Stomach (tissue), 8 donors: ENCODE measurements at regions not wholly inside any gene's neighbourhood (a gene's known extent, or its start where the extent isn't known, plus 50 kb on each side); places are given as distances from the start of the nearest gene placed in this dataset.
A peak's percentile ranks its signal among the peaks of the same experiment; 100 is the strongest.

Experiments used
- DNase-seq, 2 donors: peaks; one replicate each; pipeline versions ENCODE4 v3.0.0 to v3.0.0-alpha.2; 2013 to 2019
- H3K27ac ChIP-seq, 5 donors: fragments of 200-600 bp in 4 of 5; sonication (generic) in 4 of 5; one replicate each; pipeline ENCODE4 v1.5.1; 2013 to 2019; ENCODE audit warnings: mild to moderate bottlenecking in 1 of 5, moderate library complexity in 1 of 5
- H3K27me3 ChIP-seq, 3 donors: fragments of 200-600 bp; sonication (generic); one replicate each; pipeline ENCODE4 v1.5.1; 2017 to 2019; ENCODE audit warnings: mixed run types in 1 of 3
- H3K36me3 ChIP-seq, 4 donors: fragments of 200-600 bp; sonication (generic); 1 replicate in 3 of 4; 2 replicates in 1 of 4; pipeline ENCODE4 v1.5.1; 2016 to 2019
- H3K4me1 ChIP-seq, 4 donors: fragments of 200-600 bp; sonication (generic); one replicate each; pipeline ENCODE4 v1.5.1; 2016 to 2019
- H3K4me3 ChIP-seq, 4 donors: fragments of 200-600 bp; sonication (generic) in 3 of 4; one replicate each; pipeline ENCODE4 v1.5.1; 2016 to 2019; ENCODE audit warnings: mild to moderate bottlenecking in 1 of 4
- H3K9me3 ChIP-seq, 4 donors: fragments of 200-600 bp; sonication (generic); one replicate each; pipeline ENCODE4 v1.5.1; 2016 to 2019
- CTCF ChIP-seq, 7 experiments: fragments of 450-650 bp in 4 of 7; fragments of 200-600 bp in 3 of 7; sonication (generic) in 3 of 7; IDR thresholded peaks; one replicate each; pipeline ENCODE4 v1.5.1; 2016 to 2019; ENCODE audit warnings: antibody characterized with exemption in 7 of 7, control low read depth in 2 of 7, mild to moderate bottlenecking in 1 of 7
- EP300 ChIP-seq: sonication (generic); formaldehyde crosslinking; IDR thresholded peaks from one replicate; pipeline ENCODE4 v1.6.1; 2017; ENCODE audit warnings: antibody characterized with exemption
- POLR2A ChIP-seq, 4 donors: fragments of 450-650 bp; IDR thresholded peaks; one replicate each; pipeline ENCODE4 v1.6.1; 2016; ENCODE audit warnings: antibody characterized with exemption in 4 of 4, control low read depth in 2 of 4, mild to moderate bottlenecking in 1 of 4, moderate library complexity in 1 of 4
- POLR2AphosphoS5 ChIP-seq, 3 donors: sonication (generic); formaldehyde crosslinking; IDR thresholded peaks; one replicate each; pipeline ENCODE4 v1.6.1; 2016; ENCODE audit warnings: antibody characterized with exemption in 3 of 3
- whole genome bisulfite sequencing, 5 donors: extraction: QIAGEN DNeasy Blood & Tissue Kit in 3 of 5; methylation state at CpG; one replicate each; pipeline versions ENCODE4 v1.1.5 to v1.1.7; 2013 to 2018; 5-methylcytosine and 5-hydroxymethylcytosine counted together
- intact Hi-C: fragments of 100-400 bp; cut with DNase I; formaldehyde crosslinking; loops from one replicate; pipeline ENCODE4 v1.15.1; 2023; ENCODE audit warnings: low total_unique reads
- donor health status: healthy with polysubstance abuse.
- donor health status: Bipolar disorder and iron deficiency.
- donor health status: healthy.

DNA sequence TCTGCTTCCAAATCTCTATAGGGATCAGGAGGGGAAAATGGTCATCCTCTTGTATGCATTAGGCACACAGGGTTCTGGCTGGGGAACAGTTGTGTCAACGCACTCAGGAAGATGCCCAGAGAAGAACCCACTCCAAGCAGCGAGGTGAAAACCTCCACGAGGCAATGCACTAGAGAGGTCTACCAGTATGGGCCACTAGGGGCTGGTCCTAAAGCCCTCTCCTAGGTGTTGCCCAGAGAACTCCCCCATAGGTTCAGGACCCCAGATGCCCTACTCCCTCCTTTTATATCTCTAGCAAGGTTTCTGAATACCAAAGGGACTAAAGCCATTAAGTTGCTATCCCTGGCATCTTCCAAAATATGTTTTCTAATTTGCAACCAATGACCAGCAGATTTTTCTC lies 142.7 kb upstream of the NLGN4X start:
- no peak for DNase-seq
- 78 to 93% (median 88%) methylated on average over 3 of the region's 3 CpGs for WGBS, 5 donors
- no peak overlapping the region for H3K4me3 ChIP-seq
- no peak overlapping the region for H3K27ac ChIP-seq
- no peaks in the 10 kb centered on the region for H3K27me3 ChIP-seq
- TF ChIP-seq CTCF (IDR thresholded peaks at IDR 0.05) (no peak), POLR2A (IDR thresholded peaks at IDR 0.05) (no peak), EP300 (no peak), POLR2AphosphoS5 (IDR thresholded peaks at IDR 0.05) (no peak)
- no peaks in the 10 kb centered on the region for H3K4me1 ChIP-seq
- H3K36me3 ChIP-seq, result no peaks in the 10 kb centered on the region
- intact Hi-C loops, result no loop called here
- no peaks in the 10 kb centered on the region for H3K9me3 ChIP-seq

DNA sequence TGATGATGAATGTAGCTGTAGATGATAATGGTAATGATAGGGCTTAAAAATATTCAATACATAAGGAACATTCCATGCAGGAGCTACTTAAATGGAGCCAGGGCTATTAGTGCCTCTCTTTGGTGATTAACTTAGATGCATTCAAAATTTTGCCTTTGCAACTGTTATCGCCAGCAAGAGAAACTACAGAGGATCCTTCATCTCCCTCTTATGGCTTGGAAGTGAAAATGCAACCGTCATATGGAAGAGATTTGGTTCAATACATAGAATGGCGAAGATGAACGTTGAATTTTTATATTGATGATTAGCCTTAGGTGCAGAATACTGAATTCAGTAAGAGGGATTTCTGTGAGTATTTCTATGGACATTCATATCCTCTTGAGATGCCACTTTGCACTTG lies 134.5 kb upstream of the NLGN4X start:
- TF ChIP-seq EP300, result no peak
- no peak for TF ChIP-seq POLR2A (IDR thresholded peaks at IDR 0.05)
- no peak for TF ChIP-seq CTCF (IDR thresholded peaks at IDR 0.05)
- TF ChIP-seq POLR2AphosphoS5 (IDR thresholded peaks at IDR 0.05), result no peak
- H3K9me3 ChIP-seq, result no peaks in the 10 kb centered on the region
- no peaks in the 10 kb centered on the region for H3K27me3 ChIP-seq
- H3K4me3 ChIP-seq, result no peak overlapping the region
- no peak overlapping the region for H3K27ac ChIP-seq
- no peaks in the 10 kb centered on the region for H3K4me1 ChIP-seq
- no peaks in the 10 kb centered on the region for H3K36me3 ChIP-seq
- 38 to 61% (median 50%) methylated on average over 4 of the region's 4 CpGs for WGBS, 5 donors
- peak in 1 of 2 donors; percentile 4 for DNase-seq
- intact Hi-C loops, result no loop called here

DNA sequence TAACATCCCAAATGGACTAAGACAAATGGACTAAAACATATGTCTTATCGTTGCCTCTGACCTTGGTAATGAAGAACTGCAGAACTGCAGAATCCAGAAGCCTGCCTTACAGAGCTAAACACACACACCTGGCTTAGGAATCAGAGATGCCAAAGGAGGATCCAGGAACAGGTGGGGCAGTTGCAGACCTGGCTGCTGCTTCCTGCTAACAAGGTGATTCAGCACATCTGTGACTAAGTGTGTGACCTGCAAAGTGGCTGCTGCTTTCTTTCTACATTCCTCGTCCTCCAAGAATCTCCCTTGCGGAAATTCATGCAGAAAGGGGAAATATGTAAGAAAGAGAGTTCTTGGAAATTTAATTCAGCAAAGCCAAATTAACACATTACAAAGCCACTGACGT lies 96.8 kb upstream of the NLGN4X start:
- TF ChIP-seq POLR2A (IDR thresholded peaks at IDR 0.05), result no peak
- no peak for TF ChIP-seq POLR2AphosphoS5 (IDR thresholded peaks at IDR 0.05)
- no peak for TF ChIP-seq CTCF (IDR thresholded peaks at IDR 0.05)
- no peak for TF ChIP-seq EP300
- Histone ChIP-seq H3K27me3 (no peaks in the 10 kb centered on the region), H3K27ac (no peak overlapping the region), H3K4me3 (no peak overlapping the region), H3K9me3 (peaks cover 0 to 15% (median 2%) of the 10 kb centered on the region in 4 donors), H3K4me1 (no peaks in the 10 kb centered on the region), H3K36me3 (no peaks in the 10 kb centered on the region)
- intact Hi-C loops, result no loop called here
- no peak for DNase-seq
- 58 to 75% (median 64%) methylated on average over 4 of the region's 4 CpGs for whole genome bisulfite sequencing, 5 donors

GRCh38 chrX:6313356-6313755 lies 84.7 kb upstream of the NLGN4X start:
- intact Hi-C loops, result no loop called here
- Histone ChIP-seq H3K36me3 (no peaks in the 10 kb centered on the region), H3K4me3 (no peak overlapping the region), H3K4me1 (no peaks in the 10 kb centered on the region), H3K27me3 (no peaks in the 10 kb centered on the region), H3K27ac (no peak overlapping the region), H3K9me3 (peaks cover 0 to 4% (median 0%) of the 10 kb centered on the region in 4 donors)
- TF ChIP-seq POLR2AphosphoS5 (IDR thresholded peaks at IDR 0.05), result no peak
- no peak for TF ChIP-seq EP300
- WGBS, 5 donors, result 43 to 52% (median 48%) methylated on average over 4 of the region's 4 CpGs
- no peak for DNase-seq

- Histone ChIP-seq H3K27me3 (no peaks in the 10 kb centered on the region), H3K4me3 (no peak overlapping the region), H3K27ac (no peak overlapping the region), H3K36me3 (no peaks in the 10 kb centered on the region), H3K9me3 (peaks cover 0 to 4% (median 0%) of the 10 kb centered on the region in 4 donors), H3K4me1 (no peaks in the 10 kb centered on the region)
- intact Hi-C loops, result no loop called here
- no peak for DNase-seq
- TF ChIP-seq CTCF (IDR thresholded peaks at IDR 0.05) (no peak), EP300 (no peak), POLR2AphosphoS5 (IDR thresholded peaks at IDR 0.05) (no peak), POLR2A (IDR thresholded peaks at IDR 0.05) (no peak)
- WGBS, 5 donors, result 69 to 88% (median 85%) methylated on average over 1 of the region's 1 CpG; no CpG with 5 or more reads in 1 of the 5 donors
Measured at GRCh38 chrX:6311540-6311939, 82.9 kb upstream of the NLGN4X start.
